ENCODE measurements at regions not wholly inside any gene's neighbourhood (a gene's known extent, or its start where the extent isn't known, plus 50 kb on each side); places are given as distances from the start of the nearest gene placed in this dataset.

- Histone ChIP-seq H2AFZ (ENCODE audit: low read length) (no peak overlapping the region), H3K9me2 (ENCODE audit: insufficient read depth, low read length) (no peaks in the 10 kb centered on the region), H3K4me2 (ENCODE audit: low read length) (no peak overlapping the region), H3K4me3 (ENCODE audit: low read depth, low read length, poor library complexity, severe bottlenecking) (no peak overlapping the region), H3K9me3 (ENCODE audit: low read length) (no peaks in the 10 kb centered on the region), H3K4me1 (ENCODE audit: insufficient read depth, low read length, poor library complexity, severe bottlenecking) (no peaks in the 10 kb centered on the region), H3K27ac (ENCODE audit: low read depth, low read length, poor library complexity, severe bottlenecking) (no peak overlapping the region), H3K36me3 (ENCODE audit: insufficient read depth, low read length) (no peaks in the 10 kb centered on the region), H4K20me1 (ENCODE audit: insufficient read depth, low read length) (no peaks in the 10 kb centered on the region), H3K79me2 (ENCODE audit: insufficient read depth, low read depth, low read length) (no peaks in the 10 kb centered on the region)
- POLR2A ChIA-PET: interaction anchor here (1.1 kb wide), 1 partner anchor 54 kb away, joined by 3 read pairs; no protein-coding TSS in a partner anchor
- no TSS peak for BruUV-seq (replicated peaks)
- TF ChIP-seq CTCF (conservative IDR thresholded peaks at IDR 0.05; ENCODE audit: low read length) (no peak), EZH2phosphoT487 (IDR thresholded peaks at IDR 0.05; ENCODE audit: borderline replicate concordance, low read depth, low read length) (no peak)
- no peak for DNase-seq (ENCODE audit: low spot score)
- CTCF ChIA-PET (ENCODE audit: unreplicated experiment): no interaction called here
- intact Hi-C loops (cut with micrococcal nuclease; ENCODE audit: unreplicated experiment): no loop called here
These were observed 123.9 kb downstream of the GPR65 start for GRCh38 chr14:88128816-88129215.

DNA sequence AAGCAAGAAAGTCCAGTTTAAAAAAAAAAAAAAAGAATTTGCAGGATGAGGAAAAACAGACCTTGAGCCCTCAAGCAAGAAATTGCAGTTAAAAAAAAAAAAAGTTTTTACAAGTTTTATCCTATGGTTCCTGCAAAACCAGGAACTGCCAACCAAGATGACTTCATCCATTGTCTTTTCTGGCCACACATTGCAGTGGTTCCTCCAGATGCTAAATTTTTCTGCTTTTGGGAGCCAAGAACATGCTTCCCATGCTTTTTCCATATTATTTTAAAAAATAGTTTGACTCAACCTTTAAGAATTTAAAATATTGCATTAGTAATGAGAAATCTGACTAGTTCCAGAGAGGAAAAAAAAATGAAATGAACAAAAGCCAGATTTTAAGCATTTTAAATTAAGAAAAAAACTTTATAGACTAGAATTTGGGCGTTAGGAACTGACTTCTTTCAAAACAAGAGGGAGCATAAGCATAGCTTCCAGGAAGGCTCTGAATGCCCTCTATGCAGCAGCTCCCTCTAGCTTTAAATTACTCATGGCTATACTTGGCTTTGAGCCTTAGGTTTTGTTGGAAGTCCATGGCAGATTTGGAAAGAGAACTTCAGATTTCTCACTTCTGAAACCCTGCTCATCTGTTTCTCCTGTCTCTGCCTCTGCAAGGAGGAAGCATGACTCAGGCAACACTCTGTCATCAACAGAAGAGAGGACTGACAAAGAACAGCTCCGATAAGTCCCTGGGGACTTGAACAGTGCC, 124.5 kb downstream of the GPR65 start:
- Histone ChIP-seq H3K4me3 (ENCODE audit: low read depth, low read length, poor library complexity, severe bottlenecking) (no peak overlapping the region), H3K4me2 (ENCODE audit: low read length) (peak overlapping the region; percentile 15; the same call in 1 of the 2 replicates), H3K79me2 (ENCODE audit: insufficient read depth, low read depth, low read length) (no peaks in the 10 kb centered on the region), H3K4me1 (ENCODE audit: insufficient read depth, low read length, poor library complexity, severe bottlenecking) (no peaks in the 10 kb centered on the region), H4K20me1 (ENCODE audit: insufficient read depth, low read length) (no peaks in the 10 kb centered on the region), H3K27ac (ENCODE audit: low read depth, low read length, poor library complexity, severe bottlenecking) (no peak overlapping the region), H2AFZ (ENCODE audit: low read length) (no peak overlapping the region), H3K9me3 (ENCODE audit: low read length) (no peaks in the 10 kb centered on the region), H3K36me3 (ENCODE audit: insufficient read depth, low read length) (no peaks in the 10 kb centered on the region), H3K9me2 (ENCODE audit: insufficient read depth, low read length) (no peaks in the 10 kb centered on the region)
- intact Hi-C loops (cut with micrococcal nuclease; ENCODE audit: unreplicated experiment): no loop called here
- POLR2A ChIA-PET: no interaction called here
- DNase-seq (ENCODE audit: low spot score): no peak
- no TSS peak for BruUV-seq (replicated peaks)
- CTCF ChIA-PET (ENCODE audit: unreplicated experiment): no interaction called here
- TF ChIP-seq EZH2phosphoT487 (IDR thresholded peaks at IDR 0.05; ENCODE audit: borderline replicate concordance, low read depth, low read length) (no peak), CTCF (conservative IDR thresholded peaks at IDR 0.05; ENCODE audit: low read length) (no peak)

- Histone ChIP-seq H3K36me3 (ENCODE audit: insufficient read depth, low read length) (no peaks in the 10 kb centered on the region), H4K20me1 (ENCODE audit: insufficient read depth, low read length) (no peaks in the 10 kb centered on the region), H3K27ac (ENCODE audit: low read depth, low read length, poor library complexity, severe bottlenecking) (no peak overlapping the region), H3K4me3 (ENCODE audit: low read depth, low read length, poor library complexity, severe bottlenecking) (no peak overlapping the region), H2AFZ (ENCODE audit: low read length) (no peak overlapping the region), H3K4me2 (ENCODE audit: low read length) (peak overlapping the region; percentile 15; the same call in 1 of the 2 replicates), H3K4me1 (ENCODE audit: insufficient read depth, low read length, poor library complexity, severe bottlenecking) (no peaks in the 10 kb centered on the region), H3K79me2 (ENCODE audit: insufficient read depth, low read depth, low read length) (no peaks in the 10 kb centered on the region), H3K9me2 (ENCODE audit: insufficient read depth, low read length) (no peaks in the 10 kb centered on the region), H3K9me3 (ENCODE audit: low read length) (no peaks in the 10 kb centered on the region)
- BruUV-seq (replicated peaks): no TSS peak
- intact Hi-C loops (cut with micrococcal nuclease; ENCODE audit: unreplicated experiment): no loop called here
- DNase-seq (ENCODE audit: low spot score): no peak
- ChIA-PET POLR2A (no interaction called here), CTCF (ENCODE audit: unreplicated experiment) (no interaction called here)
- no peak for TF ChIP-seq EZH2phosphoT487 (IDR thresholded peaks at IDR 0.05; ENCODE audit: borderline replicate concordance, low read depth, low read length)
These were observed 125.1 kb downstream of the GPR65 start for GRCh38 chr14:88130057-88130432.

Measured in OCI-LY7 (cell line).